ENCODE measurements at regions not wholly inside any gene's neighbourhood (a gene's known extent, or its start where the extent isn't known, plus 50 kb on each side); places are given as distances from the start of the nearest gene placed in this dataset.

GRCh38 chr1:117780687-117781475 is 148.5 kb downstream of the GDAP2 start:
- Histone ChIP-seq H3K27me3 (no peaks in the 10 kb centered on the region), H3K4me1 (peaks cover 0 to 17% (median 0%) of the 10 kb centered on the region in 12 donors), H3K27ac (no peak overlapping the region), H3K36me3 (no peaks in the 10 kb centered on the region), H3K4me3 (no peak overlapping the region), H3K9me3 (no peaks in the 10 kb centered on the region)
- no peak for DNase-seq
- TF ChIP-seq POLR2A (IDR thresholded peaks at IDR 0.05) = no peak
- TF ChIP-seq, protein P1, sequence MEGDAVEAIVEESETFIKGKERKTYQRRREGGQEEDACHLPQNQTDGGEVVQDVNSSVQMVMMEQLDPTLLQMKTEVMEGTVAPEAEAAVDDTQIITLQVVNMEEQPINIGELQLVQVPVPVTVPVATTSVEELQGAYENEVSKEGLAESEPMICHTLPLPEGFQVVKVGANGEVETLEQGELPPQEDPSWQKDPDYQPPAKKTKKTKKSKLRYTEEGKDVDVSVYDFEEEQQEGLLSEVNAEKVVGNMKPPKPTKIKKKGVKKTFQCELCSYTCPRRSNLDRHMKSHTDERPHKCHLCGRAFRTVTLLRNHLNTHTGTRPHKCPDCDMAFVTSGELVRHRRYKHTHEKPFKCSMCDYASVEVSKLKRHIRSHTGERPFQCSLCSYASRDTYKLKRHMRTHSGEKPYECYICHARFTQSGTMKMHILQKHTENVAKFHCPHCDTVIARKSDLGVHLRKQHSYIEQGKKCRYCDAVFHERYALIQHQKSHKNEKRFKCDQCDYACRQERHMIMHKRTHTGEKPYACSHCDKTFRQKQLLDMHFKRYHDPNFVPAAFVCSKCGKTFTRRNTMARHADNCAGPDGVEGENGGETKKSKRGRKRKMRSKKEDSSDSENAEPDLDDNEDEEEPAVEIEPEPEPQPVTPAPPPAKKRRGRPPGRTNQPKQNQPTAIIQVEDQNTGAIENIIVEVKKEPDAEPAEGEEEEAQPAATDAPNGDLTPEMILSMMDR (IDR thresholded peaks at IDR 0.05) = no peak
- intact Hi-C loops (cut with DNase I) = no loop called here
- 75 to 83% (median 80%) methylated on average over 5 of the region's 5 CpGs for WGBS, 4 donors
- ATAC-seq = no peak

DNA sequence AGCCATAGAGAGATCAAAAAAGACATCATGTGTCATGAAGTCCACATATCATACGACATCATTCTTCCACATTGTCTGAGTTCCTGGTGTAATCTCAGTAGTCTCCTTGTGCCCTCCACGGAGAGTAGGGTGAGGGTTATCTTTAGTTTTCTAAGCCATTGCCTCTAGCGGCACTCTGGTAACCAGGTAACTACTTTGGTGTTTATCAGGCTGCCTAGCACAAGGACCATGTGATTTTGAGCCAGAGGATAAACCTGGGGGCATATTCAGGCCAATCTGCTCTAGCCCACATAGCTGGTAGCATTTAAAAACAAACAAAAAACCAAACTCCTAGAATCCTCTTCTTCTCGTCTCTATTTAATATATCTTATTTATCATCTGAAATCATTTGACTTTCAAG is 147.4 kb downstream of the GDAP2 start:
- Histone ChIP-seq H3K27ac (no peak overlapping the region), H3K4me1 (peaks cover 0 to 17% (median 0%) of the 10 kb centered on the region in 12 donors), H3K36me3 (no peaks in the 10 kb centered on the region), H3K9me3 (no peaks in the 10 kb centered on the region), H3K4me3 (no peak overlapping the region), H3K27me3 (no peaks in the 10 kb centered on the region)
- DNase-seq (no peak), ATAC-seq (peak; percentile 66 to 91 (median 84))
- intact Hi-C loops (cut with DNase I) = no loop called here
- WGBS, 4 donors = 33 to 42% (median 36%) methylated on average over 4 of the region's 4 CpGs
- no peak for TF ChIP-seq POLR2A (IDR thresholded peaks at IDR 0.05)
- TF ChIP-seq, protein P1 (IDR thresholded peaks at IDR 0.05) = no peak

- DNase-seq (no peak), ATAC-seq (no peak)
- no peaks in the 10 kb centered on the region for H3K9me3 ChIP-seq
- H3K27ac ChIP-seq = no peak overlapping the region
- H3K4me3 ChIP-seq = no peak overlapping the region
- intact Hi-C loops (cut with DNase I) = no loop called here
- no peaks in the 10 kb centered on the region for H3K27me3 ChIP-seq
- WGBS, 4 donors = 69 to 78% (median 75%) methylated on average over 4 of the region's 4 CpGs
- no peak for TF ChIP-seq POLR2A (IDR thresholded peaks at IDR 0.05)
- TF ChIP-seq, protein P1 (IDR thresholded peaks at IDR 0.05) = no peak
- H3K36me3 ChIP-seq = no peaks in the 10 kb centered on the region
- H3K4me1 ChIP-seq = peaks cover 0 to 17% (median 2%) of the 10 kb centered on the region in 12 donors
Observed at GRCh38 chr1:117783606-117784396, 145.6 kb downstream of the GDAP2 start.

DNA sequence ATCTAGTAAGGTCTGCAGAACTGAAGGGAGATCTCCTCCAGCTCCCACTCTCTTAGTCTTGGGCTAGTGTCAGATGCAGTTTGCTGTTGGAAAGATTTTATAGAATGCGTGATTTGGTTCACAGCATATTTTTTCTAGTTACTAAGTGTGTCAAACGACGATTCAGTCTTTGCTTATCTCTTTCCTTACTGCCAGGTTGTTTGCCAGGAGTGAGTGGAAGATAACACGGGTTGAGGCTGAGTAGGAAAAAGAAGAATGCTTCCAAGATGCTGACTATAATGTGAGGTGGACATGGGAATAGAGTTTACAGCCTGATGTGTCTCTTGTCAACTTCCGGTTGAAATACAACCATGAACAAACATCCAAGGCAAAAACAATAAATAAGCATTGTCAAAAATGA is 141.4 kb downstream of the GDAP2 start:
- ATAC-seq (no peak), DNase-seq (no peak)
- Histone ChIP-seq H3K9me3 (no peaks in the 10 kb centered on the region), H3K36me3 (no peaks in the 10 kb centered on the region), H3K27me3 (no peaks in the 10 kb centered on the region), H3K27ac (no peak overlapping the region), H3K4me3 (no peak overlapping the region), H3K4me1 (peaks cover 0 to 3% (median 0%) of the 10 kb centered on the region in 12 donors)
- WGBS, 4 donors = 34 to 38% (median 37%) methylated on average over 5 of the region's 5 CpGs
- TF ChIP-seq POLR2A (IDR thresholded peaks at IDR 0.05) = no peak
- TF ChIP-seq, protein P1 (IDR thresholded peaks at IDR 0.05) = no peak
- intact Hi-C loops (cut with DNase I) = no loop called here

Data from heart left ventricle (tissue), 16 donors.